H1 (cell line): ENCODE measurements at regions not wholly inside any gene's neighbourhood (a gene's known extent, or its start where the extent isn't known, plus 50 kb on each side); places are given as distances from the start of the nearest gene placed in this dataset.

ENCODE experiments used
- CHD7 ChIP-seq: fragments of 300-600 bp; sonication (generic); IDR thresholded peaks from 2 replicates; pipeline ENCODE4 v1.7.1; 2012; ENCODE audit warnings: low read length, moderate library complexity, mild to moderate bottlenecking, inconsistent platforms; ENCODE audit not compliant: insufficient replicate concordance
- CREB1 ChIP-seq: IDR thresholded peaks from 2 replicates; pipeline ENCODE4 v1.6.1; 2012; ENCODE audit warnings: inconsistent platforms
- HDAC2 ChIP-seq, 2 experiments: fragments of 300-600 bp in 1 of 2; sonication (generic) in 1 of 2; IDR thresholded peaks; 2 replicates each; pipeline ENCODE4 v1.6.1; 2011 to 2012; ENCODE audit warnings: low read depth in 2 of 2, low read length in 2 of 2, mild to moderate bottlenecking in 2 of 2, moderate library complexity in 2 of 2, borderline replicate concordance in 1 of 2, inconsistent platforms in 1 of 2
- KDM4A ChIP-seq: IDR thresholded peaks from one replicate; pipeline ENCODE4 v1.7.1; 2012; ENCODE audit warnings: low read depth, mild to moderate bottlenecking, moderate library complexity, low read length, inconsistent platforms; ENCODE audit not compliant: severe bottlenecking
- PHF8 ChIP-seq: fragments of 200-600 bp; sonication (generic); conservative IDR thresholded peaks from 2 replicates; pipeline ENCODE4 v1.7.1; 2012; ENCODE audit warnings: low read depth, mild to moderate bottlenecking, inconsistent platforms, low read length, moderate library complexity
- SIX5 ChIP-seq: IDR thresholded peaks from 2 replicates; pipeline ENCODE4 v1.6.1; 2011; ENCODE audit warnings: mild to moderate bottlenecking, low read depth, low read length
- SP4 ChIP-seq: IDR thresholded peaks from 2 replicates; pipeline ENCODE4 v1.6.1; 2012; ENCODE audit warnings: low read length, inconsistent platforms

DNA sequence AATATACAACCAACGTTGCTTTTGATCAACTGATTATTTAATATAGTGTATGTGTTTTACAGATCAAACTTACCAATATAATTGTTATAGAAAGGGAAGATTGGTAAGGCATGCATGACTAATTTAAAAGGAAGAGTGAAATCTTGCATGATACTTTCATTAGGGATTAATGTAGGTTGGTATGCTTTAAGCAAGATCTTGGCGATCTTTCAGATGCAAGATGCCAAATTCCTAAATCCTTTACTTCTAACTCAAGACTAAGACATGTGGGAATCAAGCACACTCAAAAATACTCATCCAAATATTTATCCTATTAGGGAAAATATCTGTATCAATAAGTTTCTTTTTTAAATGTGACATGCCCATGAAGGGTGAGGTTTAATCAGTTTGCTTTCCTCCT is 321.4 kb upstream of the MEOX2 start (continued):
- no peak for TF ChIP-seq CHD7
- TF ChIP-seq HDAC2 (IDR thresholded peaks at IDR 0.05; ENCODE audit: borderline replicate concordance in 1 of 2, low read depth in 2 of 2, low read length in 2 of 2): no peak
- no peak for TF ChIP-seq SIX5
- no peak for TF ChIP-seq PHF8
- TF ChIP-seq KDM4A: no peak
- no peak for TF ChIP-seq CREB1
- TF ChIP-seq SP4: no peak
